ENCODE measurements at regions not wholly inside any gene's neighbourhood (a gene's known extent, or its start where the extent isn't known, plus 50 kb on each side); places are given as distances from the start of the nearest gene placed in this dataset.

- H3K36me3 Mint-ChIP-seq (ENCODE audit: low read depth), result no peaks in the 10 kb centered on the region
- H3K4me3 Mint-ChIP-seq, result no peak overlapping the region
- H3K27me3 Mint-ChIP-seq (ENCODE audit: low read depth), result no peaks in the 10 kb centered on the region
These were observed 612.5 kb upstream of the ATXN8OS start for GRCh38 chr13:69495096-69495495.

GRCh38 chr13:69487576-69487975, 620.0 kb upstream of the ATXN8OS start:
- no peak for TF ChIP-seq CTCF (IDR thresholded peaks at IDR 0.05; ENCODE audit: unreplicated experiment in 3 of 3)
- H3K36me3 Mint-ChIP-seq (ENCODE audit: low read depth), result no peaks in the 10 kb centered on the region
- H3K4me1 Mint-ChIP-seq, result no peaks in the 10 kb centered on the region
- H3K27ac Mint-ChIP-seq, result no peak overlapping the region
- H3K27me3 Mint-ChIP-seq (ENCODE audit: low read depth), result no peaks in the 10 kb centered on the region
- peaks cover 18% of the 10 kb centered on the region for H3K9me3 Mint-ChIP-seq
- H3K4me3 Mint-ChIP-seq, result no peak overlapping the region

More at GRCh38 chr13:69495096-69495495, 612.5 kb upstream of the ATXN8OS start:
- Mint-ChIP-seq H3K4me1 (no peaks in the 10 kb centered on the region), H3K27ac (no peak overlapping the region), H3K9me3 (peaks cover 2% of the 10 kb centered on the region)
- no peak for TF ChIP-seq CTCF (IDR thresholded peaks at IDR 0.05; ENCODE audit: unreplicated experiment in 3 of 3)

GRCh38 chr13:69485991-69486592, 621.5 kb upstream of the ATXN8OS start:
- Mint-ChIP-seq H3K9me3 (peaks cover 22% of the 10 kb centered on the region), H3K27ac (no peak overlapping the region), H3K4me1 (no peaks in the 10 kb centered on the region), H3K27me3 (ENCODE audit: low read depth) (no peaks in the 10 kb centered on the region), H3K4me3 (no peak overlapping the region), H3K36me3 (ENCODE audit: low read depth) (no peaks in the 10 kb centered on the region)
- TF ChIP-seq CTCF (IDR thresholded peaks at IDR 0.05; ENCODE audit: unreplicated experiment in 3 of 3), result no peak

GRCh38 chr13:69477451-69477850, 630.2 kb upstream of the ATXN8OS start:
- H3K36me3 Mint-ChIP-seq (ENCODE audit: low read depth), result no peaks in the 10 kb centered on the region
- H3K4me1 Mint-ChIP-seq, result no peaks in the 10 kb centered on the region
- no peak for TF ChIP-seq CTCF (IDR thresholded peaks at IDR 0.05; ENCODE audit: unreplicated experiment in 3 of 3)
- H3K9me3 Mint-ChIP-seq, result peaks cover 8% of the 10 kb centered on the region
- no peak overlapping the region for H3K4me3 Mint-ChIP-seq
- no peak overlapping the region for H3K27ac Mint-ChIP-seq
- H3K27me3 Mint-ChIP-seq (ENCODE audit: low read depth), result no peaks in the 10 kb centered on the region

GRCh38 chr13:69474011-69474685, 633.5 kb upstream of the ATXN8OS start:
- Mint-ChIP-seq H3K27me3 (ENCODE audit: low read depth) (no peaks in the 10 kb centered on the region), H3K9me3 (no peaks in the 10 kb centered on the region), H3K4me1 (no peaks in the 10 kb centered on the region), H3K4me3 (no peak overlapping the region), H3K36me3 (ENCODE audit: low read depth) (no peaks in the 10 kb centered on the region), H3K27ac (no peak overlapping the region)
- TF ChIP-seq CTCF (IDR thresholded peaks at IDR 0.05; ENCODE audit: unreplicated experiment in 3 of 3), result no peak

- no peak overlapping the region for H3K27ac Mint-ChIP-seq
- no peaks in the 10 kb centered on the region for H3K36me3 Mint-ChIP-seq (ENCODE audit: low read depth)
- H3K4me1 Mint-ChIP-seq, result no peaks in the 10 kb centered on the region
- no peak overlapping the region for H3K4me3 Mint-ChIP-seq
- no peaks in the 10 kb centered on the region for H3K27me3 Mint-ChIP-seq (ENCODE audit: low read depth)
- no peak for TF ChIP-seq CTCF (IDR thresholded peaks at IDR 0.05; ENCODE audit: unreplicated experiment in 3 of 3)
- H3K9me3 Mint-ChIP-seq, result peaks cover 3% of the 10 kb centered on the region
These were observed 639.0 kb upstream of the ATXN8OS start for GRCh38 chr13:69468624-69469023.

Data from nephron (organoid).